Peyer's patch (tissue), 4 donors: ENCODE measurements at regions not wholly inside any gene's neighbourhood (a gene's known extent, or its start where the extent isn't known, plus 50 kb on each side); places are given as distances from the start of the nearest gene placed in this dataset.

Experiments
- DNase-seq, 3 donors: peaks; one replicate each; pipeline ENCODE4 v3.0.0-alpha.2; 2017 to 2019
- H3K27ac ChIP-seq, 4 donors: fragments of 200-600 bp; sonication (generic); one replicate each; pipeline ENCODE4 v1.5.1; 2016 to 2019
- H3K27me3 ChIP-seq, 2 donors: fragments of 200-600 bp; sonication (generic); one replicate each; pipeline ENCODE4 v1.5.1; 2019
- H3K36me3 ChIP-seq, 3 donors: fragments of 200-600 bp; sonication (generic); one replicate each; pipeline ENCODE4 v1.5.1; 2016 to 2019
- H3K4me1 ChIP-seq, 4 donors: fragments of 200-600 bp; sonication (generic); one replicate each; pipeline ENCODE4 v1.5.1; 2016 to 2019
- H3K4me3 ChIP-seq, 4 donors: fragments of 200-600 bp; sonication (generic); 1 replicate in 3 of 4; 2 replicates in 1 of 4; pipeline ENCODE4 v1.5.1; 2016 to 2019; ENCODE audit warnings: mild to moderate bottlenecking in 1 of 4
- H3K9me3 ChIP-seq, 4 donors: fragments of 200-600 bp; sonication (generic); one replicate each; pipeline ENCODE4 v1.5.1; 2016 to 2019; ENCODE audit warnings: mild to moderate bottlenecking in 1 of 4
- CTCF ChIP-seq, 6 experiments: fragments of 450-650 bp in 4 of 6; fragments of 200-600 bp in 2 of 6; sonication (generic) in 1 of 6; IDR thresholded peaks; one replicate each; pipeline ENCODE4 v1.5.1; 2017 to 2019; ENCODE audit warnings: antibody characterized with exemption in 6 of 6, mild to moderate bottlenecking in 3 of 6, moderate library complexity in 1 of 6
- POLR2A ChIP-seq, 2 donors: fragments of 450-650 bp; IDR thresholded peaks; one replicate each; pipeline ENCODE4 v1.5.1; 2017; ENCODE audit warnings: antibody characterized with exemption in 2 of 2, mild to moderate bottlenecking in 2 of 2, moderate library complexity in 2 of 2

GRCh38 chr3:28104896-28105534 is 136.4 kb upstream of the CMC1 start:
- Histone ChIP-seq H3K9me3 (no peaks in the 10 kb centered on the region), H3K4me1 (no peaks in the 10 kb centered on the region), H3K27ac (no peak overlapping the region), H3K27me3 (no peaks in the 10 kb centered on the region), H3K36me3 (no peaks in the 10 kb centered on the region), H3K4me3 (no peak overlapping the region)
- DNase-seq, result no peak
- TF ChIP-seq POLR2A (IDR thresholded peaks at IDR 0.05) (no peak), CTCF (IDR thresholded peaks at IDR 0.05) (no peak)

GRCh38 chr3:28109829-28110228 is 131.6 kb upstream of the CMC1 start:
- Histone ChIP-seq H3K27me3 (no peaks in the 10 kb centered on the region), H3K4me1 (no peaks in the 10 kb centered on the region), H3K4me3 (no peak overlapping the region), H3K36me3 (no peaks in the 10 kb centered on the region), H3K9me3 (no peaks in the 10 kb centered on the region), H3K27ac (no peak overlapping the region)
- no peak for TF ChIP-seq CTCF (IDR thresholded peaks at IDR 0.05)
- TF ChIP-seq POLR2A (IDR thresholded peaks at IDR 0.05), result no peak
- DNase-seq, result no peak

GRCh38 chr3:28110869-28111268 is 130.6 kb upstream of the CMC1 start:
- H3K27me3 ChIP-seq, result no peaks in the 10 kb centered on the region
- TF ChIP-seq POLR2A (IDR thresholded peaks at IDR 0.05) (no peak), CTCF (IDR thresholded peaks at IDR 0.05) (no peak)
- no peaks in the 10 kb centered on the region for H3K4me1 ChIP-seq

GRCh38 chr3:28114893-28115292 is 126.5 kb upstream of the CMC1 start:
- TF ChIP-seq POLR2A (IDR thresholded peaks at IDR 0.05) (no peak), CTCF (IDR thresholded peaks at IDR 0.05) (no peak)
- H3K4me3 ChIP-seq, result no peak overlapping the region
- no peaks in the 10 kb centered on the region for H3K36me3 ChIP-seq
- no peaks in the 10 kb centered on the region for H3K27me3 ChIP-seq
- DNase-seq, result no peak
- no peaks in the 10 kb centered on the region for H3K9me3 ChIP-seq
- no peaks in the 10 kb centered on the region for H3K4me1 ChIP-seq
- H3K27ac ChIP-seq, result no peak overlapping the region

More at GRCh38 chr3:28110869-28111268, 130.6 kb upstream of the CMC1 start:
- no peak for DNase-seq
- Histone ChIP-seq H3K4me3 (no peak overlapping the region), H3K27ac (no peak overlapping the region), H3K36me3 (no peaks in the 10 kb centered on the region), H3K9me3 (no peaks in the 10 kb centered on the region)

DNA sequence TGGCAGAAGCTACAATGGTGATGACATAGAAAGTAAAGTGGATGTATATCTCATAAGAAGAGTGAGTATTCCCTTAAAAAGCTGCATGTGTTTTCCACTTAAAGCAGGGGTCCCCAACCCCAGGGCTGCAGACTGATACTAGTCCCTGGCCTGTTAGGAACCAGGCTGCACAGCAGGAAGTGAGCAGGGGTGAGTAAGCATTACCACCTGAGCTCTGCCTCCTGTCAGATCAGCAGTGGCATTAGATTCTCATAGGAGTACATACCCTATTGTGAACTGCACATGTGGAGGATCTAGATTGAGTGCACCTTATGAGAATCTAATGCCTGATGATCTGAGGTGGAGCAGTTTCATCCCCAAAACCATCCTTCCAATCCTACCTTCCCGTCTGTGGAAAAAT is 126.1 kb upstream of the CMC1 start:
- no peak for TF ChIP-seq CTCF (IDR thresholded peaks at IDR 0.05)
- no peak for TF ChIP-seq POLR2A (IDR thresholded peaks at IDR 0.05)
- no peaks in the 10 kb centered on the region for H3K36me3 ChIP-seq
- no peak overlapping the region for H3K4me3 ChIP-seq
- no peak overlapping the region for H3K27ac ChIP-seq
- DNase-seq, result no peak
- no peaks in the 10 kb centered on the region for H3K9me3 ChIP-seq
- H3K4me1 ChIP-seq, result no peaks in the 10 kb centered on the region
- no peaks in the 10 kb centered on the region for H3K27me3 ChIP-seq

DNA sequence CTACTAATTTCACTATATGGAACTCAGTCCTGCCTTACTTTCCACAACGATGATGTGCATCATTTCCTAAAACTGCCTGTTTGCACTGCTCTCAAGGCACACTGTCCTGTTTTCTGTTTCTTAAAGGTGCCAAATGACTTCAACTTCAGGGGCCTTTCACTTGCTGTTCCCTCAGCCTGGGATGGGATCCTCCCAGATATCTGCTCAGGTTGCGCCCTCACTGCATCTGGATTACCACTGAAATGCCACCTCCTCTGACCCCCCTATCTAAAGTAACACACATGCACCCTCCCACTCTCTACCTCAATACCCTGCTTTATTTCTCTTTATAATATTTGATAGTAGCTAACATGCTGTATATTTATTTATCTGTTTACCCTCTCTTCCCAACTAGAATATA is 123.8 kb upstream of the CMC1 start:
- DNase-seq, result no peak
- Histone ChIP-seq H3K36me3 (no peaks in the 10 kb centered on the region), H3K9me3 (no peaks in the 10 kb centered on the region), H3K27ac (no peak overlapping the region), H3K4me1 (no peaks in the 10 kb centered on the region), H3K4me3 (no peak overlapping the region), H3K27me3 (no peaks in the 10 kb centered on the region)
- no peak for TF ChIP-seq CTCF (IDR thresholded peaks at IDR 0.05)
